H9 (cell line): ENCODE measurements at regions not wholly inside any gene's neighbourhood (a gene's known extent, or its start where the extent isn't known, plus 50 kb on each side); places are given as distances from the start of the nearest gene placed in this dataset.

Experiments
- DNase-seq: peaks from one replicate; pipeline ENCODE4 v3.0.0-alpha.2; 2017
- H2AFZ ChIP-seq: one replicate; pipeline ENCODE4 v1.6.1; 2013; ENCODE audit warnings: mild to moderate bottlenecking, low read length, control low read depth, moderate library complexity
- H2AK5ac ChIP-seq: 2 replicates; pipeline ENCODE4 v1.6.1; 2013; ENCODE audit warnings: low read length, control low read depth, mixed read lengths; ENCODE audit not compliant: insufficient read length
- H2BK120ac ChIP-seq: one replicate; pipeline ENCODE4 v1.6.1; 2013; ENCODE audit warnings: low read depth, mild to moderate bottlenecking, low read length, control low read depth, inconsistent platforms; ENCODE audit not compliant: poor library complexity, severe bottlenecking
- H2BK12ac ChIP-seq: 2 replicates; pipeline ENCODE4 v1.6.1; 2013; ENCODE audit warnings: low read length, control low read depth, mixed read lengths, low read depth; ENCODE audit not compliant: insufficient read length
- H2BK15ac ChIP-seq: 2 replicates; pipeline ENCODE4 v1.6.1; 2013; ENCODE audit warnings: low read depth, low read length, control low read depth
- H2BK20ac ChIP-seq: one replicate; pipeline ENCODE4 v1.6.1; 2013; ENCODE audit warnings: low read depth, mild to moderate bottlenecking, low read length, control low read depth, inconsistent platforms; ENCODE audit not compliant: poor library complexity, severe bottlenecking
- H2BK5ac ChIP-seq: 2 replicates; pipeline ENCODE4 v1.6.1; 2013; ENCODE audit warnings: low read length, control low read depth, mixed read lengths; ENCODE audit not compliant: insufficient read length
- H3K14ac ChIP-seq: 2 replicates; pipeline ENCODE4 v1.6.1; 2013; ENCODE audit warnings: low read length, control low read depth; ENCODE audit not compliant: insufficient read depth
- H3K18ac ChIP-seq: 2 replicates; pipeline ENCODE4 v1.6.1; 2013; ENCODE audit warnings: low read depth, mild to moderate bottlenecking, mixed read lengths, low read length, control low read depth; ENCODE audit not compliant: insufficient read length
- H3K23ac ChIP-seq: 2 replicates; pipeline ENCODE4 v1.6.1; 2013; ENCODE audit warnings: low read length, control low read depth, mixed read lengths, low read depth; ENCODE audit not compliant: insufficient read length
- H3K23me2 ChIP-seq: 2 replicates; pipeline ENCODE4 v1.6.1; 2013; ENCODE audit warnings: low read depth, mild to moderate bottlenecking, mixed read lengths, low read length, control low read depth; ENCODE audit not compliant: insufficient read length, poor library complexity, severe bottlenecking
- H3K27ac ChIP-seq: 2 replicates; pipeline ENCODE4 v1.5.1; 2013; ENCODE audit warnings: low read length, control low read depth, mixed read lengths, low read depth; ENCODE audit not compliant: insufficient read length
- H3K27me3 ChIP-seq: 2 replicates; pipeline ENCODE4 v1.6.1; 2013; ENCODE audit warnings: low read length, control low read depth, inconsistent platforms; ENCODE audit not compliant: insufficient read depth
- H3K4ac ChIP-seq: 2 replicates; pipeline ENCODE4 v1.6.1; 2013; ENCODE audit warnings: low read depth, mild to moderate bottlenecking, control low read depth, inconsistent platforms, low read length, moderate library complexity
- H3K4me1 ChIP-seq: 2 replicates; pipeline ENCODE4 v1.6.1; 2013; ENCODE audit warnings: low read length, control low read depth, inconsistent platforms; ENCODE audit not compliant: insufficient read depth
- H3K4me2 ChIP-seq: 2 replicates; pipeline ENCODE4 v1.6.1; 2013; ENCODE audit warnings: low read length, control low read depth, mixed read lengths; ENCODE audit not compliant: insufficient read length, insufficient read depth
- H3K56ac ChIP-seq: 2 replicates; pipeline ENCODE4 v1.6.1; 2013; ENCODE audit warnings: low read depth, mild to moderate bottlenecking, mixed read lengths, low read length, control low read depth; ENCODE audit not compliant: insufficient read length
- H3K79me1 ChIP-seq: 2 replicates; pipeline ENCODE4 v1.6.1; 2013; ENCODE audit warnings: low read depth, mild to moderate bottlenecking, moderate library complexity, low read length, control low read depth, inconsistent platforms; ENCODE audit not compliant: insufficient read depth, poor library complexity, severe bottlenecking
- H3K79me2 ChIP-seq: 2 replicates; pipeline ENCODE4 v1.6.1; 2013; ENCODE audit warnings: low read length, control low read depth, inconsistent platforms; ENCODE audit not compliant: insufficient read depth
- H3K9ac ChIP-seq: 2 replicates; pipeline ENCODE4 v1.6.1; 2013; ENCODE audit warnings: low read length, control low read depth, mixed read lengths; ENCODE audit not compliant: insufficient read length; ENCODE audit errors: extremely low read depth
- H3K9me3 ChIP-seq: one replicate; pipeline ENCODE4 v1.6.1; 2013; ENCODE audit warnings: low read depth, low read length, inconsistent platforms; ENCODE audit not compliant: control insufficient read depth
- H3T11ph ChIP-seq: one replicate; pipeline ENCODE4 v1.6.1; 2013; ENCODE audit warnings: mild to moderate bottlenecking, low read length, control low read depth, inconsistent platforms
- H4K20me1 ChIP-seq: one replicate; pipeline ENCODE4 v1.6.1; 2013; ENCODE audit not compliant: control insufficient read depth, insufficient read length, insufficient read depth
- H4K5ac ChIP-seq: 2 replicates; pipeline ENCODE4 v1.6.1; 2013; ENCODE audit warnings: low read depth, mild to moderate bottlenecking, mixed read lengths, low read length, control low read depth; ENCODE audit not compliant: insufficient read length
- H4K8ac ChIP-seq: replicated peaks from 2 replicates; pipeline ENCODE4 v1.6.1; 2013; ENCODE audit warnings: low read length, control low read depth, mixed read lengths, low read depth; ENCODE audit not compliant: insufficient read length
- H4K91ac ChIP-seq: 2 replicates; pipeline ENCODE4 v1.6.1; 2013; ENCODE audit warnings: low read depth, mild to moderate bottlenecking, moderate library complexity, mixed read lengths, low read length, control low read depth; ENCODE audit not compliant: insufficient read length
- H3K27ac Mint-ChIP-seq, 3 experiments: 2 replicates in 2 of 3; 3 replicates in 1 of 3; pipeline ENCODE4 v1.8.0; 2020 to 2021; ENCODE audit warnings: mixed read lengths in 3 of 3, mild to moderate bottlenecking in 1 of 3, moderate library complexity in 1 of 3
- H3K27me3 Mint-ChIP-seq: 2 replicates; pipeline ENCODE4 v1.8.0; 2021; ENCODE audit warnings: low read depth, mild to moderate bottlenecking, moderate library complexity, mixed read lengths
- H3K36me3 Mint-ChIP-seq, 3 experiments: 2 replicates in 2 of 3; 3 replicates in 1 of 3; pipeline ENCODE4 v1.8.0; 2020 to 2021; ENCODE audit warnings: low read depth in 3 of 3, mixed read lengths in 3 of 3; ENCODE audit not compliant: insufficient read depth in 1 of 3
- H3K4me1 Mint-ChIP-seq, 2 experiments: 2 replicates each; pipeline ENCODE4 v1.8.0; 2020; ENCODE audit warnings: mixed read lengths in 2 of 2
- H3K4me3 Mint-ChIP-seq, 2 experiments: 2 replicates in 1 of 2; 3 replicates in 1 of 2; pipeline ENCODE4 v1.8.0; 2020 to 2021; ENCODE audit warnings: mild to moderate bottlenecking in 2 of 2, mixed read lengths in 2 of 2, moderate library complexity in 1 of 2
- H3K9me3 Mint-ChIP-seq, 2 experiments: 2 replicates in 1 of 2; 3 replicates in 1 of 2; pipeline ENCODE4 v1.8.0; 2020; ENCODE audit warnings: mild to moderate bottlenecking in 2 of 2, mixed read lengths in 2 of 2, moderate library complexity in 1 of 2
- WGBS: extraction: QIAGEN DNeasy Blood & Tissue Kit; methylation state at CpG from one replicate; pipeline ENCODE4 v1.1.7; 2013; ENCODE audit warnings: missing lambda C conversion rate, low lambda C conversion rate, mixed read lengths; ENCODE audit not compliant: insufficient read length; ENCODE audit errors: extremely low coverage; 5-methylcytosine and 5-hydroxymethylcytosine counted together
- TF ChIP-seq, protein P1 (sequence below): fragments of 200-600 bp; sonication (generic); conservative IDR thresholded peaks from 3 replicates; pipeline ENCODE4 v1.8.0; 2021; ENCODE audit warnings: antibody characterized with exemption, mild to moderate bottlenecking

- TF ChIP-seq, protein P1, sequence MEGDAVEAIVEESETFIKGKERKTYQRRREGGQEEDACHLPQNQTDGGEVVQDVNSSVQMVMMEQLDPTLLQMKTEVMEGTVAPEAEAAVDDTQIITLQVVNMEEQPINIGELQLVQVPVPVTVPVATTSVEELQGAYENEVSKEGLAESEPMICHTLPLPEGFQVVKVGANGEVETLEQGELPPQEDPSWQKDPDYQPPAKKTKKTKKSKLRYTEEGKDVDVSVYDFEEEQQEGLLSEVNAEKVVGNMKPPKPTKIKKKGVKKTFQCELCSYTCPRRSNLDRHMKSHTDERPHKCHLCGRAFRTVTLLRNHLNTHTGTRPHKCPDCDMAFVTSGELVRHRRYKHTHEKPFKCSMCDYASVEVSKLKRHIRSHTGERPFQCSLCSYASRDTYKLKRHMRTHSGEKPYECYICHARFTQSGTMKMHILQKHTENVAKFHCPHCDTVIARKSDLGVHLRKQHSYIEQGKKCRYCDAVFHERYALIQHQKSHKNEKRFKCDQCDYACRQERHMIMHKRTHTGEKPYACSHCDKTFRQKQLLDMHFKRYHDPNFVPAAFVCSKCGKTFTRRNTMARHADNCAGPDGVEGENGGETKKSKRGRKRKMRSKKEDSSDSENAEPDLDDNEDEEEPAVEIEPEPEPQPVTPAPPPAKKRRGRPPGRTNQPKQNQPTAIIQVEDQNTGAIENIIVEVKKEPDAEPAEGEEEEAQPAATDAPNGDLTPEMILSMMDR: no peak
- peaks cover 17 to 25% of the 10 kb centered on the region in 2 experiments for H3K9me3 Mint-ChIP-seq
- no peak overlapping the region for H3T11ph ChIP-seq
- H3K27ac ChIP-seq: no peak overlapping the region
- H3K79me2 ChIP-seq: no peaks in the 10 kb centered on the region
- H3K9me3 ChIP-seq: no peaks in the 10 kb centered on the region
- no peak overlapping the region for H3K56ac ChIP-seq
- H2AFZ ChIP-seq: no peak overlapping the region
- H3K27ac Mint-ChIP-seq: 0 out of 7 replicates have a peak overlapping the region, but pooled peaks of 1 of the 3 experiments have one; percentile 13
- H4K20me1 ChIP-seq: no peaks in the 10 kb centered on the region
- no peak overlapping the region for H2BK5ac ChIP-seq
- no peak overlapping the region for H3K9ac ChIP-seq
- no peak overlapping the region for H4K91ac ChIP-seq
- H2BK15ac ChIP-seq: no peak overlapping the region
- H3K27me3 ChIP-seq: no peaks in the 10 kb centered on the region
- H2BK120ac ChIP-seq: no peak overlapping the region
- H3K4me1 Mint-ChIP-seq: no peaks in the 10 kb centered on the region
- no peaks in the 10 kb centered on the region; a peak in 1 of 7 replicates for H3K36me3 Mint-ChIP-seq
- H3K4me3 Mint-ChIP-seq: no peak overlapping the region
- no peak overlapping the region for H2AK5ac ChIP-seq
- H3K23me2 ChIP-seq: no peaks in the 10 kb centered on the region
- DNase-seq: peak; percentile 12
- H3K79me1 ChIP-seq: no peaks in the 10 kb centered on the region
- no peak overlapping the region for H3K4me2 ChIP-seq
- no peak overlapping the region for H4K5ac ChIP-seq
- H4K8ac ChIP-seq: no peak overlapping the region
- H3K27me3 Mint-ChIP-seq: peaks cover 10% of the 10 kb centered on the region
- H3K4ac ChIP-seq: no peak overlapping the region
- no CpG with 5 or more reads among the region's 10 CpGs for WGBS
- no peaks in the 10 kb centered on the region for H3K4me1 ChIP-seq
- no peak overlapping the region for H3K14ac ChIP-seq
- no peak overlapping the region for H2BK12ac ChIP-seq
- H2BK20ac ChIP-seq: no peak overlapping the region
- H3K23ac ChIP-seq: no peak overlapping the region
- H3K18ac ChIP-seq: no peak overlapping the region
Observed at GRCh38 chr7:155986497-155987160, 174.4 kb upstream of the SHH start.
